CD14-positive monocyte (primary cell): ENCODE measurements at regions not wholly inside any gene's neighbourhood (a gene's known extent, or its start where the extent isn't known, plus 50 kb on each side); places are given as distances from the start of the nearest gene placed in this dataset.
"Not testable (repeated sequence)": the region's sequence is repeated elsewhere in the genome, so short reads cannot be mapped to it uniquely, and the experiment has no call there.

Experiments
- DNase-seq, 3 donors: peaks; one replicate each; pipeline ENCODE4 v3.0.0-alpha.2; 2011 to 2022
- H2AFZ ChIP-seq: 2 replicates; pipeline ENCODE4 v1.6.0; 2012; ENCODE audit warnings: mild to moderate bottlenecking, low read depth, low read length, inconsistent platforms; ENCODE audit not compliant: insufficient read depth, poor library complexity, severe bottlenecking
- H3K27ac ChIP-seq, 2 donors: 1 replicate in 1 of 2; 2 replicates in 1 of 2; pipeline ENCODE4 v1.5.1; 2012 to 2013; ENCODE audit warnings: low read length in 2 of 2, control low read depth in 1 of 2, inconsistent platforms in 1 of 2, low read depth in 1 of 2, mild to moderate bottlenecking in 1 of 2
- H3K27me3 ChIP-seq, 2 donors: one replicate each; pipeline versions ENCODE4 v1.6.0 to v1.6.1; 2011 to 2013; ENCODE audit warnings: low read length in 2 of 2; ENCODE audit not compliant: control insufficient read depth in 2 of 2, insufficient read depth in 2 of 2
- H3K36me3 ChIP-seq, 2 donors: replicated peaks in 1 of 2; 1 replicate in 1 of 2; 2 replicates in 1 of 2; pipeline versions ENCODE4 v1.5.1 to v1.6.1; 2012 to 2013; ENCODE audit warnings: low read length in 2 of 2, control low read depth in 1 of 2, inconsistent platforms in 1 of 2, mild to moderate bottlenecking in 1 of 2; ENCODE audit not compliant: insufficient read depth in 2 of 2, control insufficient read depth in 1 of 2
- H3K4me1 ChIP-seq, 2 donors: 1 replicate in 1 of 2; 2 replicates in 1 of 2; pipeline versions ENCODE4 v1.5.1 to v1.6.1; 2012 to 2013; ENCODE audit warnings: low read length in 2 of 2, control low read depth in 1 of 2, inconsistent platforms in 1 of 2, mild to moderate bottlenecking in 1 of 2, moderate library complexity in 1 of 2; ENCODE audit not compliant: insufficient read depth in 2 of 2, control insufficient read depth in 1 of 2
- H3K4me2 ChIP-seq: replicated peaks from 2 replicates; pipeline ENCODE3; 2012; ENCODE audit warnings: low read length, moderate library complexity, mild to moderate bottlenecking; ENCODE audit not compliant: poor library complexity, severe bottlenecking; ENCODE audit errors: extremely low read depth
- H3K4me3 ChIP-seq, 3 experiments: fragments of 200-600 bp in 1 of 3; sonication (generic) in 1 of 3; replicated peaks in 1 of 3; 1 replicate in 2 of 3; 2 replicates in 1 of 3; pipeline ENCODE4 v1.5.1; 2011 to 2013; ENCODE audit warnings: low read length in 3 of 3, mild to moderate bottlenecking in 3 of 3, control low read depth in 2 of 3, low read depth in 2 of 3, inconsistent platforms in 1 of 3, moderate library complexity in 1 of 3
- H3K79me2 ChIP-seq: 2 replicates; pipeline ENCODE4 v1.6.0; 2012; ENCODE audit warnings: mild to moderate bottlenecking, control low read depth, inconsistent platforms, low read length, moderate library complexity; ENCODE audit not compliant: insufficient read depth
- H3K9ac ChIP-seq: 2 replicates; pipeline ENCODE4 v1.6.0; 2017; ENCODE audit warnings: low read length, mild to moderate bottlenecking; ENCODE audit not compliant: insufficient read depth, poor library complexity, severe bottlenecking
- H3K9me3 ChIP-seq, 2 donors: replicated peaks in 1 of 2; 1 replicate in 1 of 2; 2 replicates in 1 of 2; pipeline versions ENCODE4 v1.5.1 to v1.6.1; 2012 to 2013; ENCODE audit warnings: low read length in 2 of 2, control low read depth in 1 of 2; ENCODE audit not compliant: control insufficient read depth in 1 of 2, insufficient read depth in 1 of 2
- H4K20me1 ChIP-seq: 2 replicates; pipeline ENCODE4 v1.6.0; 2012; ENCODE audit warnings: mild to moderate bottlenecking, low read length, control low read depth, moderate library complexity; ENCODE audit not compliant: insufficient read depth
- H3K27ac Mint-ChIP-seq, 7 donors: one replicate each; pipeline ENCODE4 v1.8.0; 2020; ENCODE audit warnings: mild to moderate bottlenecking in 7 of 7, mixed read lengths in 7 of 7, moderate library complexity in 6 of 7, inconsistent platforms in 2 of 7
- H3K27me3 Mint-ChIP-seq, 3 donors: one replicate each; pipeline ENCODE4 v1.8.0; 2021 to 2022; ENCODE audit warnings: low read depth in 3 of 3, mild to moderate bottlenecking in 3 of 3, mixed read lengths in 3 of 3, moderate library complexity in 3 of 3, inconsistent platforms in 1 of 3
- H3K36me3 Mint-ChIP-seq, 2 donors: one replicate each; pipeline ENCODE4 v1.8.0; 2020; ENCODE audit warnings: mixed read lengths in 2 of 2, inconsistent platforms in 1 of 2, mild to moderate bottlenecking in 1 of 2
- H3K4me1 Mint-ChIP-seq: one replicate; pipeline ENCODE4 v1.8.0; 2020; ENCODE audit warnings: mild to moderate bottlenecking, mixed read lengths
- H3K4me3 Mint-ChIP-seq, 2 donors: one replicate each; pipeline ENCODE4 v1.8.0; 2020; ENCODE audit warnings: mild to moderate bottlenecking in 2 of 2, mixed read lengths in 2 of 2, moderate library complexity in 1 of 2
- H3K9me3 Mint-ChIP-seq, 7 donors: one replicate each; pipeline ENCODE4 v1.8.0; 2020 to 2022; ENCODE audit warnings: mixed read lengths in 7 of 7, mild to moderate bottlenecking in 6 of 7, moderate library complexity in 6 of 7, inconsistent platforms in 2 of 7
- WGBS: methylation state at CpG from one replicate; pipeline ENCODE4 v1.1.5; 2013; ENCODE audit warnings: missing lambda C conversion rate; ENCODE audit not compliant: insufficient coverage; 5-methylcytosine and 5-hydroxymethylcytosine counted together
- intact Hi-C, 2 donors: fragments of 100-400 bp; cut with micrococcal nuclease; formaldehyde crosslinking; loops; one replicate each; pipeline versions ENCODE4 v1.15.0 to v1.15.1; 2023

DNA sequence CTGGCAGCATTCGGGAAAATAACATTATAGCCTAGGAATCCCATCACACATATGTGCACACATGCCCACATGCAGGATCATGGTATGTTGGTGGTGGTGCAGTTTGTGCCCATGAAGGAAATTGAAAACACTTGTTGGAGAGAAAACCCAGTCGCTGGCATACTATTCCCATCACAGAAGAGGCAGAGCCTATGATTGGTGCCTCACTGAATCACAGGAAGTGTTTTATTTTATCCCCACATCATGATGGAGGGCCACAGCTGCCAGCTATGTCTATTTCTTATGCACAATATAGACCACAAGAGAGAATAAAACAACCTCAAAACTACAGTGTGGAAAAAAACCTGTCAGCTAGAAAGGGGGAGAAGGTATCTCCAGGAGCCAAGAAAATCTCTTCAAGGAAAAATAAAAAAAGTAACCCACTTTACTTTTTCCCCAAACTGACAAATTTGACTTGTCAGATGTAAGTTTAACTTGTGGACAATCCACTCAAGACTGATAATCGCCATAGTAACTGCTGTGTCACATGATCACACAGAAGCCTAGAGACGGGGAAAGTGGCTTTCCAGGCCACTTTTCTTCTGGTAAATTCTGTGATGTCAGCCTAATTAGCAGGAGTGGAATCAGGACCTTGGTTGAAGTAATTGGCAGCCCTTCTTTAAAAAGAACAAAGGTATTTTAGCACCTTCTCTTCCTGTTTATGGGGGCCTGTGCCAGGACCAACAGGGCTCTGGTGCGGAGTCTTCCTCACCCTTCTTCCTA lies 100.0 kb upstream of the PLGLB2 start:
- H4K20me1 ChIP-seq, DNase-seq, H3K27me3 ChIP-seq, H3K4me3 ChIP-seq, H3K9me3 ChIP-seq, H3K27ac ChIP-seq, H3K4me1 ChIP-seq, H3K9ac ChIP-seq, H3K36me3 ChIP-seq, H3K4me1 Mint-ChIP-seq, H3K4me2 ChIP-seq, H3K36me3 Mint-ChIP-seq, H3K27me3 Mint-ChIP-seq, intact Hi-C loops, H3K9me3 Mint-ChIP-seq, H3K4me3 Mint-ChIP-seq, H2AFZ ChIP-seq, H3K27ac Mint-ChIP-seq, H3K79me2 ChIP-seq: not testable (repeated sequence)
- no CpG with 5 or more reads among the region's 5 CpGs for WGBS

- H3K4me2 ChIP-seq, intact Hi-C loops, H3K27ac ChIP-seq, H2AFZ ChIP-seq, H3K79me2 ChIP-seq, H3K4me1 ChIP-seq, H4K20me1 ChIP-seq, H3K27me3 Mint-ChIP-seq, H3K9me3 ChIP-seq, H3K9me3 Mint-ChIP-seq, H3K4me1 Mint-ChIP-seq, H3K9ac ChIP-seq, H3K36me3 ChIP-seq, H3K27me3 ChIP-seq, H3K27ac Mint-ChIP-seq, DNase-seq, H3K36me3 Mint-ChIP-seq, H3K4me3 ChIP-seq, H3K4me3 Mint-ChIP-seq: not testable (repeated sequence)
- WGBS: no CpG with 5 or more reads among the region's 3 CpGs
These were observed 99.1 kb upstream of the PLGLB2 start for GRCh38 chr2:87648815-87649214.

- H4K20me1 ChIP-seq, H3K4me1 Mint-ChIP-seq, H3K9ac ChIP-seq, H3K36me3 Mint-ChIP-seq, H3K4me2 ChIP-seq, intact Hi-C loops, H3K27me3 ChIP-seq, H3K4me3 ChIP-seq, H3K27me3 Mint-ChIP-seq, H3K9me3 Mint-ChIP-seq, H3K4me3 Mint-ChIP-seq, H2AFZ ChIP-seq, H3K4me1 ChIP-seq, H3K79me2 ChIP-seq, H3K27ac ChIP-seq, H3K27ac Mint-ChIP-seq, H3K36me3 ChIP-seq, DNase-seq, H3K9me3 ChIP-seq: not testable (repeated sequence)
- no CpG with 5 or more reads among the region's 3 CpGs for WGBS
These were observed 98.0 kb upstream of the PLGLB2 start for GRCh38 chr2:87649871-87650270.

- H3K4me3 ChIP-seq, H3K36me3 ChIP-seq, H3K27ac ChIP-seq, H3K4me1 ChIP-seq, H4K20me1 ChIP-seq, H3K9ac ChIP-seq, DNase-seq, H3K4me2 ChIP-seq, H3K9me3 Mint-ChIP-seq, H3K4me3 Mint-ChIP-seq, H2AFZ ChIP-seq, H3K27me3 Mint-ChIP-seq, H3K36me3 Mint-ChIP-seq, H3K4me1 Mint-ChIP-seq, intact Hi-C loops, H3K79me2 ChIP-seq, H3K9me3 ChIP-seq, H3K27me3 ChIP-seq, H3K27ac Mint-ChIP-seq: not testable (repeated sequence)
- no CpG with 5 or more reads among the region's 2 CpGs for WGBS
These were observed 97.0 kb upstream of the PLGLB2 start for GRCh38 chr2:87650837-87651236.
